SKM-1 (cell line): ENCODE measurements at regions not wholly inside any gene's neighbourhood (a gene's known extent, or its start where the extent isn't known, plus 50 kb on each side); places are given as distances from the start of the nearest gene placed in this dataset.
"Not testable (repeated sequence)": the region's sequence is repeated elsewhere in the genome, so short reads cannot be mapped to it uniquely, and the experiment has no call there.

ENCODE experiments used
- DNase-seq: peaks from one replicate; lab custom pipeline; 2025; ENCODE audit not compliant: unreplicated experiment; lab: John Stamatoyannopoulos, UW

- no peak for DNase-seq
These were observed 261.5 kb upstream of the AGTR2 start for GRCh38 chrX:115909017-115909416.

GRCh38 chrX:115911967-115912366, 258.6 kb upstream of the AGTR2 start:
- no peak for DNase-seq

- DNase-seq = no peak
These were observed 258.1 kb upstream of the AGTR2 start for GRCh38 chrX:115912372-115912897.

GRCh38 chrX:115913575-115913974, 257.0 kb upstream of the AGTR2 start:
- no peak for DNase-seq

- not testable (repeated sequence) for DNase-seq
These were observed 254.9 kb upstream of the AGTR2 start for GRCh38 chrX:115915625-115916024.

GRCh38 chrX:115929480-115929879, 241.1 kb upstream of the AGTR2 start:
- DNase-seq = no peak

GRCh38 chrX:115936008-115936407, 234.5 kb upstream of the AGTR2 start:
- DNase-seq = no peak

GRCh38 chrX:115939070-115939469, 231.5 kb upstream of the AGTR2 start:
- DNase-seq = no peak

- no peak for DNase-seq
These were observed 230.8 kb upstream of the AGTR2 start for GRCh38 chrX:115939636-115940160.

- DNase-seq = no peak
These were observed 230.2 kb upstream of the AGTR2 start for GRCh38 chrX:115940348-115940747.

GRCh38 chrX:115940888-115941332, 229.6 kb upstream of the AGTR2 start:
- no peak for DNase-seq

- DNase-seq = no peak
These were observed 229.2 kb upstream of the AGTR2 start for GRCh38 chrX:115941388-115941787.

- DNase-seq = no peak
These were observed 224.5 kb upstream of the AGTR2 start for GRCh38 chrX:115946059-115946458.

- no peak for DNase-seq
These were observed 222.3 kb upstream of the AGTR2 start for GRCh38 chrX:115948018-115948923.

GRCh38 chrX:115949900-115950822, 220.4 kb upstream of the AGTR2 start:
- DNase-seq = no peak

- no peak for DNase-seq
These were observed 218.0 kb upstream of the AGTR2 start for GRCh38 chrX:115952417-115953092.

GRCh38 chrX:115957862-115958490, 212.6 kb upstream of the AGTR2 start:
- DNase-seq = no peak

GRCh38 chrX:115958687-115959359, 211.7 kb upstream of the AGTR2 start:
- DNase-seq = no peak

GRCh38 chrX:115960440-115961084, 210.0 kb upstream of the AGTR2 start:
- no peak for DNase-seq
